ENCODE measurements at regions not wholly inside any gene's neighbourhood (a gene's known extent, or its start where the extent isn't known, plus 50 kb on each side); places are given as distances from the start of the nearest gene placed in this dataset.
"Not testable (repeated sequence)": the region's sequence is repeated elsewhere in the genome, so short reads cannot be mapped to it uniquely, and the experiment has no call there.

- DNase-seq (ENCODE audit: low read depth), result no peak
Measured at GRCh38 chr14:89549381-89550125, 132.5 kb upstream of the FOXN3 start.

GRCh38 chr14:89547047-89547446, 130.0 kb upstream of the FOXN3 start:
- H3K4me3 ChIP-seq (ENCODE audit: low read depth, low read length); DNase-seq (ENCODE audit: low read depth): not testable (repeated sequence)

More at GRCh38 chr14:89549381-89550125, 132.5 kb upstream of the FOXN3 start:
- no peak for TF ChIP-seq CTCF (IDR thresholded peaks at IDR 0.05; ENCODE audit: control insufficient read depth, extremely low read depth, insufficient read depth)
- no peak overlapping the region for H3K4me3 ChIP-seq (ENCODE audit: low read depth, low read length)

DNA sequence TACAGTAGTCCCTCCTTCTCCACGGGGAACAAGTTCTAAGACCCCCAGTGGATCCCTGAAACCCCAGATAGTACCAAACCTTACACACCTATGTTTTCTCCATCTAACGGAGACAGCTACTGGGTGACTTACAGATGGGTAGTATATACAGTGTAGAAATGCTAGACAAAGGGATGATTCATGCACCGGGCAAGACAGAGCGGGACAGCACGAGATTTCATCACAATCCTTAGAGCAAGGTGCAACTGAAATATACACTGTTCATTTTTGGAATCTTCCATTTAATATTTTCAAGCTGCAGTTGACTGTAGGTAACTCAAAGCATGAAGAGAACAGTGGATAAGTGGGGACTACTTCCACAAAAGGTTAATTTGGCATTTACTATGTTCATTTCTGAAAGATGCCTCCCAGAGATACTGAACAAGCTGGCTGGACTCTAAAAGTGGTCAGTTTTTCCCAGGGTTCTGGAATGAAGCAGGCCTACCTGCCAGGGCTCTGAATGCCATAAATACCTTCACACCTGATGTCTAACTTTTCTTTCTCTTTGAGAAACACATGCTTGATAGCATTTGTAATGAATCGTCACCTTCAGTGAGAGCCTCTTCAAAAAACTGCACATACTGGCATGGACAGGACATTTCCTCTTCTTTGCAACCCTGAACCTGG, 127.7 kb upstream of the FOXN3 start:
- DNase-seq (ENCODE audit: low read depth), result no peak
- no peak overlapping the region for H3K4me3 ChIP-seq (ENCODE audit: low read depth, low read length)
- TF ChIP-seq CTCF (IDR thresholded peaks at IDR 0.05; ENCODE audit: control insufficient read depth, extremely low read depth, insufficient read depth), result no peak

- DNase-seq (ENCODE audit: low read depth), result no peak
- H3K4me3 ChIP-seq (ENCODE audit: low read depth, low read length), result no peak overlapping the region
- TF ChIP-seq CTCF (IDR thresholded peaks at IDR 0.05; ENCODE audit: control insufficient read depth, extremely low read depth, insufficient read depth), result no peak
Measured at GRCh38 chr14:89543425-89543790, 126.4 kb upstream of the FOXN3 start.

- DNase-seq (ENCODE audit: low read depth), result no peak
- H3K4me3 ChIP-seq (ENCODE audit: low read depth, low read length), result no peak overlapping the region
- TF ChIP-seq CTCF (IDR thresholded peaks at IDR 0.05; ENCODE audit: control insufficient read depth, extremely low read depth, insufficient read depth), result no peak
Measured at GRCh38 chr14:89542786-89543424, 125.9 kb upstream of the FOXN3 start.

- no peak for TF ChIP-seq CTCF (IDR thresholded peaks at IDR 0.05; ENCODE audit: control insufficient read depth, extremely low read depth, insufficient read depth)
- H3K4me3 ChIP-seq (ENCODE audit: low read depth, low read length), result no peak overlapping the region
- no peak for DNase-seq (ENCODE audit: low read depth)
Measured at GRCh38 chr14:89540830-89541470, 123.9 kb upstream of the FOXN3 start.
